AG10803 (cell line): ENCODE measurements at regions not wholly inside any gene's neighbourhood (a gene's known extent, or its start where the extent isn't known, plus 50 kb on each side); places are given as distances from the start of the nearest gene placed in this dataset.

Source experiments
- DNase-seq: peaks from one replicate; pipeline ENCODE4 v3.0.0; 2010; ENCODE audit warnings: low read depth
- H3K4me3 ChIP-seq: 2 replicates; pipeline ENCODE4 v1.5.1; 2011; ENCODE audit warnings: mild to moderate bottlenecking, low read length, control low read depth
- CTCF ChIP-seq: conservative IDR thresholded peaks from 2 replicates; pipeline ENCODE4 v1.5.1; 2011; ENCODE audit warnings: mild to moderate bottlenecking, low read length, control low read depth, inconsistent platforms

GRCh38 chr5:91850031-91850430 lies 466.9 kb upstream of the ARRDC3 start:
- H3K4me3 ChIP-seq: no peak overlapping the region
- DNase-seq: peak; percentile 5
- TF ChIP-seq CTCF: no peak

- no peak for TF ChIP-seq CTCF
- no peak overlapping the region for H3K4me3 ChIP-seq
- DNase-seq: peak; percentile 38
Measured at GRCh38 chr5:91849069-91849468, 466.0 kb upstream of the ARRDC3 start.

GRCh38 chr5:91848453-91848852 lies 465.3 kb upstream of the ARRDC3 start:
- DNase-seq: peak; percentile 80
- no peak overlapping the region for H3K4me3 ChIP-seq
- no peak for TF ChIP-seq CTCF

GRCh38 chr5:91841423-91841822 lies 458.3 kb upstream of the ARRDC3 start:
- no peak for DNase-seq
- TF ChIP-seq CTCF: no peak

GRCh38 chr5:91840412-91840811 lies 457.3 kb upstream of the ARRDC3 start:
- no peak for TF ChIP-seq CTCF
- no peak for DNase-seq
- no peak overlapping the region for H3K4me3 ChIP-seq

More at GRCh38 chr5:91841423-91841822, 458.3 kb upstream of the ARRDC3 start:
- no peak overlapping the region for H3K4me3 ChIP-seq

GRCh38 chr5:91839721-91840120 lies 456.6 kb upstream of the ARRDC3 start:
- TF ChIP-seq CTCF: no peak
- H3K4me3 ChIP-seq: no peak overlapping the region
- no peak for DNase-seq

- DNase-seq: no peak
- H3K4me3 ChIP-seq: no peak overlapping the region
- no peak for TF ChIP-seq CTCF
Measured at GRCh38 chr5:91839233-91839632, 456.1 kb upstream of the ARRDC3 start.
